ENCODE measurements at regions not wholly inside any gene's neighbourhood (a gene's known extent, or its start where the extent isn't known, plus 50 kb on each side); places are given as distances from the start of the nearest gene placed in this dataset.

GRCh38 chr9:87381050-87381711 lies 116.5 kb upstream of the DAPK1 start:
- no peak for FAIRE-seq
- H3K27ac ChIP-seq (ENCODE audit: insufficient read depth, low read depth, low read length) = no peak overlapping the region
- ChIA-PET CTCF (no interaction called here), POLR2A (no interaction called here)
- TF ChIP-seq CTCF (IDR thresholded peaks at IDR 0.05; ENCODE audit: extremely low read depth in 1 of 2, insufficient read depth in 1 of 2, low read depth in 1 of 2, low read length in 2 of 2) (no peak), MAX (IDR thresholded peaks at IDR 0.05; ENCODE audit: insufficient read depth, insufficient read length) (no peak), POLR2AphosphoS5 (IDR thresholded peaks at IDR 0.05; ENCODE audit: insufficient read depth, low read depth, low read length) (no peak)
- H3K4me3 ChIP-seq (replicated peaks in 1 of 3; ENCODE audit: insufficient read depth in 1 of 3, low read depth in 1 of 3, low read length in 3 of 3) = no peak overlapping the region
- dilution Hi-C loops (cut with MboI; ENCODE audit: extremely low pct_ligation_motif_present, low sequenced_read_pairs) = no loop called here
- H3K9me1 ChIP-seq (replicated peaks; ENCODE audit: control insufficient read depth, extremely low read depth, insufficient read depth, low read length) = no peaks in the 10 kb centered on the region
- no peaks in the 10 kb centered on the region for H3K4me1 ChIP-seq (ENCODE audit: control insufficient read depth, extremely low read depth, insufficient read depth, low read length)
- no TSS peak for BruUV-seq (replicated peaks)
- H3K9ac ChIP-seq (replicated peaks; ENCODE audit: extremely low read depth, insufficient read depth, low read length) = no peak overlapping the region
- no peak overlapping the region for H2AFZ ChIP-seq (ENCODE audit: low read depth, low read length)
- no peak for DNase-seq (ENCODE audit: low read depth, low spot score)
- peaks cover 0 to 5% of the 10 kb centered on the region in 2 experiments for H3K27me3 ChIP-seq (ENCODE audit: control insufficient read depth in 2 of 2, insufficient read depth in 2 of 2, low read length in 2 of 2)
- no peaks in the 10 kb centered on the region for H4K20me1 ChIP-seq (replicated peaks; ENCODE audit: control insufficient read depth, extremely low read depth, insufficient read depth, low read length)
- H3K79me2 ChIP-seq (ENCODE audit: control insufficient read depth, insufficient read depth, low read length) = no peaks in the 10 kb centered on the region
- intact Hi-C loops (cut with micrococcal nuclease) = loop anchor here (1.0 kb wide), 1 partner anchor 14 kb away; no protein-coding TSS in a partner anchor
- no peaks in the 10 kb centered on the region for H3K9me3 ChIP-seq (replicated peaks; ENCODE audit: control insufficient read depth, insufficient read depth, low read length)
- H3K4me2 ChIP-seq (ENCODE audit: insufficient read depth, low read length) = no peak overlapping the region
- no peaks in the 10 kb centered on the region for H3K36me3 ChIP-seq (ENCODE audit: control insufficient read depth in 2 of 2, extremely low read depth in 1 of 2, insufficient read depth in 2 of 2, low read length in 2 of 2)

- CTCF ChIA-PET = no interaction called here
- no peak for DNase-seq (ENCODE audit: low read depth, low spot score)
- no peaks in the 10 kb centered on the region for H3K79me2 ChIP-seq (ENCODE audit: control insufficient read depth, insufficient read depth, low read length)
- H3K9ac ChIP-seq (replicated peaks; ENCODE audit: extremely low read depth, insufficient read depth, low read length) = no peak overlapping the region
- BruUV-seq (replicated peaks) = no TSS peak
- no peaks in the 10 kb centered on the region for H3K4me1 ChIP-seq (ENCODE audit: control insufficient read depth, extremely low read depth, insufficient read depth, low read length)
- no peaks in the 10 kb centered on the region for H3K9me1 ChIP-seq (replicated peaks; ENCODE audit: control insufficient read depth, extremely low read depth, insufficient read depth, low read length)
- H2AFZ ChIP-seq (ENCODE audit: low read depth, low read length) = no peak overlapping the region
- POLR2A ChIA-PET = no interaction called here
- no peaks in the 10 kb centered on the region for H3K9me3 ChIP-seq (replicated peaks; ENCODE audit: control insufficient read depth, insufficient read depth, low read length)
- H3K4me2 ChIP-seq (ENCODE audit: insufficient read depth, low read length) = no peak overlapping the region
- no peak overlapping the region for H3K27ac ChIP-seq (ENCODE audit: insufficient read depth, low read depth, low read length)
- intact Hi-C loops (cut with micrococcal nuclease) = loop anchor here (1.0 kb wide), 1 partner anchor 14 kb away; no protein-coding TSS in a partner anchor
- no peaks in the 10 kb centered on the region for H4K20me1 ChIP-seq (replicated peaks; ENCODE audit: control insufficient read depth, extremely low read depth, insufficient read depth, low read length)
- H3K36me3 ChIP-seq (ENCODE audit: control insufficient read depth in 2 of 2, extremely low read depth in 1 of 2, insufficient read depth in 2 of 2, low read length in 2 of 2) = no peaks in the 10 kb centered on the region
- TF ChIP-seq FOS (IDR thresholded peaks at IDR 0.05; ENCODE audit: borderline replicate concordance, insufficient read depth, low read length) (no peak), POLR2A (IDR thresholded peaks at IDR 0.05; ENCODE audit: low read depth, low read length) (no peak), GATA2 (IDR thresholded peaks at IDR 0.05; ENCODE audit: insufficient read depth, insufficient read length, low read depth, low read length) (no peak), EZH2 (IDR thresholded peaks at IDR 0.05; ENCODE audit: borderline replicate concordance, low read depth, low read length, severe bottlenecking) (no peak), POLR2AphosphoS5 (IDR thresholded peaks at IDR 0.05; ENCODE audit: insufficient read depth, low read depth, low read length) (no peak)
- no peak for FAIRE-seq
- H3K27me3 ChIP-seq (ENCODE audit: control insufficient read depth in 2 of 2, insufficient read depth in 2 of 2, low read length in 2 of 2) = peaks cover 0 to under 1% of the 10 kb centered on the region in 2 experiments
- no peak overlapping the region for H3K4me3 ChIP-seq (replicated peaks in 1 of 3; ENCODE audit: insufficient read depth in 1 of 3, low read depth in 1 of 3, low read length in 3 of 3)
- dilution Hi-C loops (cut with MboI; ENCODE audit: extremely low pct_ligation_motif_present, low sequenced_read_pairs) = no loop called here
These were observed 115.9 kb upstream of the DAPK1 start for GRCh38 chr9:87381746-87382145.

Measured in endothelial cell of umbilical vein (primary cell).